Astrocyte of the spinal cord (primary cell): ENCODE measurements at regions not wholly inside any gene's neighbourhood (a gene's known extent, or its start where the extent isn't known, plus 50 kb on each side); places are given as distances from the start of the nearest gene placed in this dataset.
A peak's percentile ranks its signal among the peaks of the same experiment; 100 is the strongest.

ENCODE experiments used
- DNase-seq: peaks from one replicate; pipeline ENCODE4 v3.0.0; 2011; ENCODE audit warnings: low read depth, low spot score
- H3K4me3 ChIP-seq: 2 replicates; pipeline ENCODE4 v1.5.1; 2011; ENCODE audit warnings: low read depth, mild to moderate bottlenecking, low read length, moderate library complexity
- in situ Hi-C: cut with HindIII; loops from 2 replicates; pipeline ENCODE4 v1.10.0; 2017; ENCODE audit warnings: low sequenced_read_pairs
- TF ChIP-seq, protein P1 (sequence below): IDR thresholded peaks from 2 replicates; pipeline ENCODE4 v1.5.1; 2012; ENCODE audit warnings: low read depth, mild to moderate bottlenecking, low read length, inconsistent platforms

GRCh38 chr3:4897765-4898453 is 81.3 kb upstream of the BHLHE40 start:
- H3K4me3 ChIP-seq: no peak overlapping the region
- in situ Hi-C loops: no loop called here
- peak; percentile 42 for DNase-seq
- TF ChIP-seq, protein P1, sequence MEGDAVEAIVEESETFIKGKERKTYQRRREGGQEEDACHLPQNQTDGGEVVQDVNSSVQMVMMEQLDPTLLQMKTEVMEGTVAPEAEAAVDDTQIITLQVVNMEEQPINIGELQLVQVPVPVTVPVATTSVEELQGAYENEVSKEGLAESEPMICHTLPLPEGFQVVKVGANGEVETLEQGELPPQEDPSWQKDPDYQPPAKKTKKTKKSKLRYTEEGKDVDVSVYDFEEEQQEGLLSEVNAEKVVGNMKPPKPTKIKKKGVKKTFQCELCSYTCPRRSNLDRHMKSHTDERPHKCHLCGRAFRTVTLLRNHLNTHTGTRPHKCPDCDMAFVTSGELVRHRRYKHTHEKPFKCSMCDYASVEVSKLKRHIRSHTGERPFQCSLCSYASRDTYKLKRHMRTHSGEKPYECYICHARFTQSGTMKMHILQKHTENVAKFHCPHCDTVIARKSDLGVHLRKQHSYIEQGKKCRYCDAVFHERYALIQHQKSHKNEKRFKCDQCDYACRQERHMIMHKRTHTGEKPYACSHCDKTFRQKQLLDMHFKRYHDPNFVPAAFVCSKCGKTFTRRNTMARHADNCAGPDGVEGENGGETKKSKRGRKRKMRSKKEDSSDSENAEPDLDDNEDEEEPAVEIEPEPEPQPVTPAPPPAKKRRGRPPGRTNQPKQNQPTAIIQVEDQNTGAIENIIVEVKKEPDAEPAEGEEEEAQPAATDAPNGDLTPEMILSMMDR: no peak

DNA sequence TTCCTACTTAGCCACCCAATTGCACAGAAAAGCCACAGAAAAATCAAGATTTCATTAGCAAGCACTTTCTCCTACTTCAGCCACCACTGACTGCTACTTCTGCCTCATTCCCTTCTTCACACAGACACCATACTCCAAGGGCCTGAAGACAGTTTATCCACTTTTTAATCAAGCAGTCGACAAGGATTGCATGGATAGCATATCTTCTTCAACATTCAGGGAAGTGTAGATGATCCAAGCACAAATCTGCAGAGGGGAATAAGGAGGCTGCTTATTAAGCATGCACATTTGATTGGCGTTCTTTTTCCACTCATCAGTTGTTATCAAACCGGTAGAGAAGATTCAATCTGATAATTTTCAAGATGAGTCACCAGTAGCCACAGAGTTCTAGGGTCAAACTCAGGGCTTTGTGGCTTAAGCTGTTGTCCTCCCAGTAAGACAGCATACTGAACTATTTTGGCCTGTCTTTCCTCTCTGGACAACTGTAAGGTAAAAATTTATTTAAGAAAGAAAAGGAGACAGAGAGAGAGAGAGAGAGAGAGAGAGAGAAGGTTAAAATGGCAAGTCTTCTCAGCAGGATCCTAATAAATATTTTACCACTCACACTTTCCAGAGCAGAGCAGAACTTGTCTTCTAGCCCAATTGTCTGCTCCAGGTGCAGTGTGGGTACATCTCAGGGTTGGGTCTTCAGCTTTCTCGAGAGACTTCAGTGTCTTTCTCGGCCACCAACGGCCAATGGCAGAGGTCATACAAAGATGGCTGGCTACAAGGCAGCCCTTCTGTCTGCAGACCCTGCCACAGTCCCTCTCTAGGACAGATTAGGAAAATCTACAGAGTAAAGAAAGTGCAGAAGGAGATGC is 80.6 kb upstream of the BHLHE40 start:
- DNase-seq: peak; percentile 21
- no peak overlapping the region for H3K4me3 ChIP-seq
- in situ Hi-C loops: no loop called here
- TF ChIP-seq, protein P1: no peak

GRCh38 chr3:4899710-4900109 is 79.5 kb upstream of the BHLHE40 start:
- in situ Hi-C loops: no loop called here
- TF ChIP-seq, protein P1: no peak
- DNase-seq: no peak
- no peak overlapping the region for H3K4me3 ChIP-seq

DNA sequence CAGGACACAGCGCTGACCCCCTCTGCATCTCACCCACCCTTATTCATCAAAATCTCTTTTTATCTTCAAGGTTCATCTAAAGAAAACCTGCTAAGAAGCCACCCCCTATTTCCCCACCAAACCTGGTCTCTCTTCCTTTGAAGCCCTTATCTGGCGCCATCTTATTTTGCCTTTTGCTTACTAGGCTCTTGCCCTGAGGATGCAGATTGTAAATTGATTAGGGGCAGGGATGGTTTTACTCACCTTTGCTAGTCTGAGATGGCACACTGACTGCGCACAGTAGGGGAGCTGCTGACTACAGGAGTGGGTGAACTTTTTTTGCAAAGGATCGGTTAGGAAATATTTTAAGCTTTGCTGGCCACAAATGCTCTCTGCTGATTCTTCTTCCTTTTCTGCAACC is 78.9 kb upstream of the BHLHE40 start:
- TF ChIP-seq, protein P1: no peak
- in situ Hi-C loops: no loop called here
- no peak for DNase-seq
- no peak overlapping the region for H3K4me3 ChIP-seq

DNA sequence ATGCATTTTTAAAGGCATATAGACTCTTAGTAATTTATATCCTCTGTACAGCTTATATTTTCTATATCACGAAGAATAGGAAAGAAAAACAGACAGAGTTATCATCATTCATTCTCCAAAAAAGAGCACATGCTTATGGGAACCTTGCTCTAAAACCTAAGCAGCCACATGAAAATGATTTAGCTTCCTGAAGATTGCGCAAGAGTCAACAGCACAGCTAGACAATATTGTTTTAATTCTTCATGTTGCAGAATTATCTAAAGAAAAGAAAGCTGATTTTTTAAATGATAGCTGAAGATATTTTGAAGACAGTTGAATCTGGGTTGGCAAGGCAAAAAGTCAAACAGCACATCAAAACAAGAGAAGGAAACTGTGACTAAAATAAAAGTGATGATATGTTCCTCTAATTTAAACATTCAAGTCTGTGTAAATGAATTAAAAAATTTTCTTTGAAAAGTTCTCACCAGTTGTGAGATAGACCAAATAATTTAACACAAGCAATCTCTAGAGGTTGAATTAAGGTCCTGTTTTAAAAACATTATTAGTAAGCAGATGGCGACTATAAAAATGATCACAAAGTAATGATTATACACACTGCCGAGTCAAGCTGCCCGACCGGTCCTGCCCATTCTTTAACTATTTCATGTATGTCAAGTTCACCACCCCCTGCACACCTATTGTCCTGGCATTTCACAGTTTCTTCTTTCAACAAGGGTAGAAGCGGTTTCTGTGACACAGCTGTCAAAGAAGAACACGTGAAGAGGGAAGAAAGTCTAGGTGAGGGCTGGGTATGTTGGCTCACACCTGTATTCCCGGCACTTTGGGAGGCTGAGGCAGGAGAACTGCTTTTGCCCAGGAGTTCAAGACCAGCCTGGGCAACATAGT is 74.2 kb upstream of the BHLHE40 start:
- DNase-seq: peak; percentile 25
- in situ Hi-C loops: no loop called here
- H3K4me3 ChIP-seq: no peak overlapping the region
- TF ChIP-seq, protein P1: no peak

- DNase-seq: peak; percentile 51
- in situ Hi-C loops: no loop called here
- H3K4me3 ChIP-seq: no peak overlapping the region
- TF ChIP-seq, protein P1: no peak
These were observed 73.1 kb upstream of the BHLHE40 start for GRCh38 chr3:4906107-4906621.
